Activated T-cell treated with anti-CD3 and anti-CD28 coated beads, Interleukin-2, amount 50 U/mL, for 48 hours (primary cell): ENCODE measurements at regions not wholly inside any gene's neighbourhood (a gene's known extent, or its start where the extent isn't known, plus 50 kb on each side); places are given as distances from the start of the nearest gene placed in this dataset.

Source experiments
- DNase-seq, 2 experiments: peaks; one replicate each; pipeline ENCODE4 v3.0.0-alpha.2; 2020

GRCh38 chr10:78549140-78549935, 515.7 kb downstream of the RPS24 start:
- no peak for DNase-seq

- DNase-seq, result no peak
Measured at GRCh38 chr10:78550090-78550489, 516.4 kb downstream of the RPS24 start.

- no peak for DNase-seq
Measured at GRCh38 chr10:78550716-78551115, 517.1 kb downstream of the RPS24 start.

- DNase-seq, result no peak
Measured at GRCh38 chr10:78551184-78552005, 517.4 kb upstream of the ZMIZ1 start.

- DNase-seq, result no peak
Measured at GRCh38 chr10:78552261-78552811, 516.4 kb upstream of the ZMIZ1 start.

GRCh38 chr10:78553792-78554191, 515.0 kb upstream of the ZMIZ1 start:
- no peak for DNase-seq

- no peak for DNase-seq
Measured at GRCh38 chr10:78555128-78555527, 513.6 kb upstream of the ZMIZ1 start.

- DNase-seq, result no peak
Measured at GRCh38 chr10:78556705-78557432, 511.9 kb upstream of the ZMIZ1 start.

GRCh38 chr10:78557433-78557925, 511.3 kb upstream of the ZMIZ1 start:
- DNase-seq, result no peak

- DNase-seq, result no peak
Measured at GRCh38 chr10:78559661-78560340, 509.0 kb upstream of the ZMIZ1 start.

GRCh38 chr10:78560341-78560688, 508.5 kb upstream of the ZMIZ1 start:
- DNase-seq, result no peak

- no peak for DNase-seq
Measured at GRCh38 chr10:78563314-78563713, 505.5 kb upstream of the ZMIZ1 start.

- DNase-seq, result no peak
Measured at GRCh38 chr10:78565841-78566240, 502.9 kb upstream of the ZMIZ1 start.

GRCh38 chr10:78566284-78567111, 502.3 kb upstream of the ZMIZ1 start:
- no peak for DNase-seq

GRCh38 chr10:78567680-78568455, 500.9 kb upstream of the ZMIZ1 start:
- no peak for DNase-seq

- no peak for DNase-seq
Measured at GRCh38 chr10:78568620-78569019, 500.1 kb upstream of the ZMIZ1 start.

GRCh38 chr10:78570633-78571235, 498.0 kb upstream of the ZMIZ1 start:
- no peak for DNase-seq

GRCh38 chr10:78571286-78571685, 497.5 kb upstream of the ZMIZ1 start:
- DNase-seq, result no peak

- DNase-seq, result no peak
Measured at GRCh38 chr10:78571891-78572290, 496.9 kb upstream of the ZMIZ1 start.

GRCh38 chr10:78572565-78572964, 496.2 kb upstream of the ZMIZ1 start:
- DNase-seq, result no peak
